ENCODE measurements at regions not wholly inside any gene's neighbourhood (a gene's known extent, or its start where the extent isn't known, plus 50 kb on each side); places are given as distances from the start of the nearest gene placed in this dataset.

DNA sequence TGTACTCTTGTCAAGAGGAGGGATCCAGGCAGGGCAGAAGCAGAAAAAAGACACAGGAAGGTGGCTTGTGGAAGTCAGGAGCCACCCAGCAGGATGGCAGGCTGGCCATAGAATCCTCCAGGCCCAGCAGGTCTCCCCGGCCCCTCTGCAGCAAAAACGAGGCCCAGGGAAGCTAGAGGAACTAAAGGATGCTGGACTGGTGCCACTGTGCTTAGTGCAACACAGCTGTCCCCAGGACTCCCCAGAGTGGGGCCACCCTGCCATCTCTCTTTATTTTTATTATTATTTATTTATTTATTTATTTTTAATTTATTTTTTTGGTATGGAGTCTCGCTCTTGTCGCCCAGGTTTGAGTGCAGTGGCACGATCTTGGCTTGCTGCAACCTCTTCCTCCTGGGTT lies 54.1 kb downstream of the PITPNM2 start:
- Histone ChIP-seq H3K9me3 (no peaks in the 10 kb centered on the region), H3K4me3 (no peak overlapping the region), H3K27me3 (no peaks in the 10 kb centered on the region), H3K27ac (replicated peaks in 1 of 4) (peak overlapping the region in 3 of 4 donors; percentile 49 to 77 (median 73)), H3K36me3 (no peaks in the 10 kb centered on the region), H3K4me1 (peaks cover 50 to 90% (median 72%) of the 10 kb centered on the region in 4 donors)
- intact Hi-C loops (cut with DNase I), result no loop called here
- no peak for TF ChIP-seq POLR2A (IDR thresholded peaks at IDR 0.05; ENCODE audit: low read depth)
- TF ChIP-seq EP300 (IDR thresholded peaks at IDR 0.05), result no peak
- no peak for TF ChIP-seq POLR2AphosphoS5 (IDR thresholded peaks at IDR 0.05)
- TF ChIP-seq CTCF (IDR thresholded peaks at IDR 0.05), result no peak
- DNase-seq (ENCODE audit: extremely low spot score), result no peak
- 84% methylated on average over 5 of the region's 5 CpGs for WGBS

DNA sequence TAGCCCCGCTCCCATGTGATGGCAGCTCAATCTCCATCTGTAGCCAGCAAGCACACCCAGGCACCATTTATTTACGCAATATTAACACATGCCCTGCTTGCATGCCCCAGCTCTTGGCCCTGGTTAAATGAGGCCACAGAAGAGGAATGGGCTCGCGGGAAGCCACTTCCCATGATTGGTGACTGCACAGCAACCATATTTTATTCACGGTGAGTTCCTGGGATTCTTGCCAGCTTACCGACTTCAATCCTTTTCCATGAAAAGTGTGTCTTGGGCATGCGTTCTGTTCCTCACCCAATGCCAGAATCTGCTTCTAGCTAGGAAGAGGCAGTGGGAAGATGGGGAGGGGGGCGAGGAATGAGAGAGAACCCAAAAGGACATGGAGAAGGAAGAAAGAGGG lies 54.7 kb downstream of the PITPNM2 start:
- no peaks in the 10 kb centered on the region for H3K36me3 ChIP-seq
- no peaks in the 10 kb centered on the region for H3K27me3 ChIP-seq
- H3K4me3 ChIP-seq, result no peak overlapping the region
- H3K27ac ChIP-seq (replicated peaks in 1 of 4), result peak overlapping the region in 3 of 4 donors; percentile 67 to 77 (median 73)
- no peak for DNase-seq (ENCODE audit: extremely low spot score)
- no peaks in the 10 kb centered on the region for H3K9me3 ChIP-seq
- H3K4me1 ChIP-seq, result peaks cover 50 to 85% (median 71%) of the 10 kb centered on the region in 4 donors
- 76% methylated on average over 8 of the region's 8 CpGs for WGBS
- intact Hi-C loops (cut with DNase I), result no loop called here
- TF ChIP-seq CTCF (IDR thresholded peaks at IDR 0.05) (no peak), POLR2AphosphoS5 (IDR thresholded peaks at IDR 0.05) (no peak), POLR2A (IDR thresholded peaks at IDR 0.05; ENCODE audit: low read depth) (no peak), EP300 (IDR thresholded peaks at IDR 0.05) (no peak)

- Histone ChIP-seq H3K4me1 (peaks cover 50 to 80% (median 67%) of the 10 kb centered on the region in 4 donors), H3K4me3 (no peak overlapping the region), H3K27ac (replicated peaks in 1 of 4) (peak overlapping the region; percentile 66 to 77 (median 70)), H3K9me3 (no peaks in the 10 kb centered on the region), H3K27me3 (no peaks in the 10 kb centered on the region), H3K36me3 (no peaks in the 10 kb centered on the region)
- 70% methylated on average over 18 of the region's 25 CpGs for WGBS
- DNase-seq (ENCODE audit: extremely low spot score), result no peak
- intact Hi-C loops (cut with DNase I), result no loop called here
- TF ChIP-seq POLR2A (IDR thresholded peaks at IDR 0.05; ENCODE audit: low read depth) (no peak), CTCF (IDR thresholded peaks at IDR 0.05) (peak in 1 of 3 experiments; percentile 7)
Measured at GRCh38 chr12:123095078-123095881, 55.6 kb downstream of the PITPNM2 start.

GRCh38 chr12:123094349-123095077 lies 56.4 kb downstream of the PITPNM2 start:
- H3K27ac ChIP-seq (replicated peaks in 1 of 4), result peak overlapping the region; percentile 66 to 77 (median 70)
- no peak for TF ChIP-seq POLR2A (IDR thresholded peaks at IDR 0.05; ENCODE audit: low read depth)
- TF ChIP-seq CTCF (IDR thresholded peaks at IDR 0.05), result no peak
- no peak for TF ChIP-seq EP300 (IDR thresholded peaks at IDR 0.05)
- no peak for TF ChIP-seq POLR2AphosphoS5 (IDR thresholded peaks at IDR 0.05)
- H3K4me1 ChIP-seq, result peaks cover 50 to 78% (median 60%) of the 10 kb centered on the region in 4 donors
- no peaks in the 10 kb centered on the region for H3K27me3 ChIP-seq
- no peak overlapping the region for H3K4me3 ChIP-seq
- H3K9me3 ChIP-seq, result no peaks in the 10 kb centered on the region
- intact Hi-C loops (cut with DNase I), result no loop called here
- H3K36me3 ChIP-seq, result no peaks in the 10 kb centered on the region
- no peak for DNase-seq (ENCODE audit: extremely low spot score)
- 19% methylated on average over 11 of the region's 18 CpGs for WGBS

Data from esophagus muscularis mucosa (tissue), 4 donors.